Panc1 (cell line): ENCODE measurements at regions not wholly inside any gene's neighbourhood (a gene's known extent, or its start where the extent isn't known, plus 50 kb on each side); places are given as distances from the start of the nearest gene placed in this dataset.

ENCODE experiments used
- POLR2AphosphoS5 ChIP-seq: IDR thresholded peaks from 2 replicates; pipeline ENCODE4 v1.6.1; 2012; ENCODE audit warnings: mild to moderate bottlenecking, low read depth, low read length, moderate library complexity
- SIN3A ChIP-seq: IDR thresholded peaks from 2 replicates; pipeline ENCODE4 v1.6.1; 2012; ENCODE audit warnings: low read depth, mild to moderate bottlenecking, low read length, moderate library complexity, borderline replicate concordance; ENCODE audit not compliant: insufficient read depth
- TCF7L2 ChIP-seq: IDR thresholded peaks from 2 replicates; pipeline ENCODE4 v1.6.1; 2011; ENCODE audit warnings: mild to moderate bottlenecking, low read depth, low read length, inconsistent platforms
- TF ChIP-seq, protein P1 (sequence below): fragments of 450-650 bp; IDR thresholded peaks from 2 replicates; pipeline ENCODE4 v1.5.1; 2017; ENCODE audit warnings: mild to moderate bottlenecking

- TF ChIP-seq, protein P1, sequence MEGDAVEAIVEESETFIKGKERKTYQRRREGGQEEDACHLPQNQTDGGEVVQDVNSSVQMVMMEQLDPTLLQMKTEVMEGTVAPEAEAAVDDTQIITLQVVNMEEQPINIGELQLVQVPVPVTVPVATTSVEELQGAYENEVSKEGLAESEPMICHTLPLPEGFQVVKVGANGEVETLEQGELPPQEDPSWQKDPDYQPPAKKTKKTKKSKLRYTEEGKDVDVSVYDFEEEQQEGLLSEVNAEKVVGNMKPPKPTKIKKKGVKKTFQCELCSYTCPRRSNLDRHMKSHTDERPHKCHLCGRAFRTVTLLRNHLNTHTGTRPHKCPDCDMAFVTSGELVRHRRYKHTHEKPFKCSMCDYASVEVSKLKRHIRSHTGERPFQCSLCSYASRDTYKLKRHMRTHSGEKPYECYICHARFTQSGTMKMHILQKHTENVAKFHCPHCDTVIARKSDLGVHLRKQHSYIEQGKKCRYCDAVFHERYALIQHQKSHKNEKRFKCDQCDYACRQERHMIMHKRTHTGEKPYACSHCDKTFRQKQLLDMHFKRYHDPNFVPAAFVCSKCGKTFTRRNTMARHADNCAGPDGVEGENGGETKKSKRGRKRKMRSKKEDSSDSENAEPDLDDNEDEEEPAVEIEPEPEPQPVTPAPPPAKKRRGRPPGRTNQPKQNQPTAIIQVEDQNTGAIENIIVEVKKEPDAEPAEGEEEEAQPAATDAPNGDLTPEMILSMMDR, result no peak
- TF ChIP-seq SIN3A (no peak), POLR2AphosphoS5 (no peak), TCF7L2 (no peak)
These were observed 97.4 kb upstream of the PIK3CG start for GRCh38 chr7:106767498-106768323.
